H1 (cell line): ENCODE measurements at regions not wholly inside any gene's neighbourhood (a gene's known extent, or its start where the extent isn't known, plus 50 kb on each side); places are given as distances from the start of the nearest gene placed in this dataset.

Experiments
- BRCA1 ChIP-seq: IDR thresholded peaks from 2 replicates; pipeline ENCODE4 v1.6.1; 2012; ENCODE audit warnings: low read depth, low read length, improper control_type of control experiment
- CHD1 ChIP-seq: IDR thresholded peaks from 2 replicates; pipeline ENCODE4 v1.6.1; 2012; ENCODE audit warnings: low read depth, low read length, improper control_type of control experiment
- CHD7 ChIP-seq: fragments of 300-600 bp; sonication (generic); IDR thresholded peaks from 2 replicates; pipeline ENCODE4 v1.7.1; 2012; ENCODE audit warnings: low read length, moderate library complexity, mild to moderate bottlenecking, inconsistent platforms; ENCODE audit not compliant: insufficient replicate concordance
- CTBP2 ChIP-seq: IDR thresholded peaks from 2 replicates; pipeline ENCODE4 v1.7.0; 2011; ENCODE audit warnings: borderline replicate concordance, mild to moderate bottlenecking, moderate library complexity, mixed read lengths, low read length; ENCODE audit not compliant: insufficient read depth, insufficient read length
- EGR1 ChIP-seq: IDR thresholded peaks from 2 replicates; pipeline ENCODE4 v1.6.1; 2011; ENCODE audit warnings: low read depth, low read length, borderline replicate concordance
- HDAC6 ChIP-seq: IDR thresholded peaks from one replicate; pipeline ENCODE4 v1.7.1; 2012; ENCODE audit warnings: low read depth, mild to moderate bottlenecking, inconsistent platforms, low read length, moderate library complexity
- JUN ChIP-seq: IDR thresholded peaks from 2 replicates; pipeline ENCODE4 v1.6.1; 2011; ENCODE audit warnings: low read depth, mild to moderate bottlenecking, improper control_type of control experiment, low read length
- KDM1A ChIP-seq: fragments of 200-600, 300-600 bp; sonication (generic); IDR thresholded peaks from 2 replicates; pipeline ENCODE4 v1.7.1; 2016; ENCODE audit warnings: mild to moderate bottlenecking, low read length, borderline replicate concordance
- NRF1 ChIP-seq: IDR thresholded peaks from 2 replicates; pipeline ENCODE4 v1.6.1; 2011; ENCODE audit warnings: mild to moderate bottlenecking, low read depth, low read length, improper control_type of control experiment
- SP4 ChIP-seq: IDR thresholded peaks from 2 replicates; pipeline ENCODE4 v1.6.1; 2012; ENCODE audit warnings: low read length, inconsistent platforms
- TAF1 ChIP-seq: IDR thresholded peaks from 2 replicates; pipeline ENCODE4 v1.6.1; 2011; ENCODE audit warnings: mild to moderate bottlenecking, low read depth, low read length

DNA sequence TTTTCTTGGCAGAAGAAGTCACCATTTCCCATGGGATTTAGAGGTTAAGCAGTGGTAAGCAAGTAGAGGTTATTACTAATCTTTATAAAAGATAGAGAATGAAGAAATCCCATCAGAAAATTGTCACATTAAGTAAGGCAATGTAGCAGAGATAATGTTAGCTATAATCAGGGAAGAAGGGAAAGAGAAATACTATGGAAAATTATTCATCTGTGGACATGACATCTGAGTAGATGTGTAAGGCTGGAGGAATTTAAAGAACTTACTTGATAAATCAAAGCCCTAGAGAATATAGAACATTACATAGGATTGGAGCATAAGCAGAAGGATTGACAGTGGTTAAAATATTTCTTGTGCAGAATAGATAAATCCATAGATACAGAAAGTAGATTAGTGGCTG is 553.1 kb upstream of the CBLB start (continued):
- TF ChIP-seq CHD7 (no peak), HDAC6 (no peak), SP4 (no peak), JUN (no peak), NRF1 (no peak), CTBP2 (no peak), KDM1A (no peak), TAF1 (no peak), EGR1 (no peak), CHD1 (no peak), BRCA1 (no peak)
